HEK293T (cell line): ENCODE measurements at regions not wholly inside any gene's neighbourhood (a gene's known extent, or its start where the extent isn't known, plus 50 kb on each side); places are given as distances from the start of the nearest gene placed in this dataset.

Source experiments
- BHLHE40 ChIP-seq: fragments of 450-650 bp; IDR thresholded peaks from 2 replicates; pipeline ENCODE4 v1.6.1; 2016; ENCODE audit warnings: mild to moderate bottlenecking, moderate library complexity, borderline replicate concordance
- ELF4 ChIP-seq: fragments of 450-650 bp; IDR thresholded peaks from 2 replicates; pipeline ENCODE4 v1.6.1; 2017; ENCODE audit warnings: antibody characterized with exemption
- FOXA1 ChIP-seq: fragments of 450-650 bp; IDR thresholded peaks from 2 replicates; pipeline ENCODE4 v1.6.1; 2016; ENCODE audit warnings: mild to moderate bottlenecking
- HDGF ChIP-seq: fragments of 450-650 bp; IDR thresholded peaks from 2 replicates; pipeline ENCODE4 v1.6.1; 2017; ENCODE audit warnings: antibody characterized with exemption, borderline replicate concordance
- PKNOX1 ChIP-seq: fragments of 450-650 bp; IDR thresholded peaks from 2 replicates; pipeline ENCODE4 v1.6.1; 2016
- SP1 ChIP-seq: fragments of 450-650 bp; IDR thresholded peaks from 2 replicates; pipeline ENCODE4 v1.6.1; 2017
- TARDBP ChIP-seq: fragments of 450-650 bp; IDR thresholded peaks from 2 replicates; pipeline ENCODE4 v1.6.1; 2016

DNA sequence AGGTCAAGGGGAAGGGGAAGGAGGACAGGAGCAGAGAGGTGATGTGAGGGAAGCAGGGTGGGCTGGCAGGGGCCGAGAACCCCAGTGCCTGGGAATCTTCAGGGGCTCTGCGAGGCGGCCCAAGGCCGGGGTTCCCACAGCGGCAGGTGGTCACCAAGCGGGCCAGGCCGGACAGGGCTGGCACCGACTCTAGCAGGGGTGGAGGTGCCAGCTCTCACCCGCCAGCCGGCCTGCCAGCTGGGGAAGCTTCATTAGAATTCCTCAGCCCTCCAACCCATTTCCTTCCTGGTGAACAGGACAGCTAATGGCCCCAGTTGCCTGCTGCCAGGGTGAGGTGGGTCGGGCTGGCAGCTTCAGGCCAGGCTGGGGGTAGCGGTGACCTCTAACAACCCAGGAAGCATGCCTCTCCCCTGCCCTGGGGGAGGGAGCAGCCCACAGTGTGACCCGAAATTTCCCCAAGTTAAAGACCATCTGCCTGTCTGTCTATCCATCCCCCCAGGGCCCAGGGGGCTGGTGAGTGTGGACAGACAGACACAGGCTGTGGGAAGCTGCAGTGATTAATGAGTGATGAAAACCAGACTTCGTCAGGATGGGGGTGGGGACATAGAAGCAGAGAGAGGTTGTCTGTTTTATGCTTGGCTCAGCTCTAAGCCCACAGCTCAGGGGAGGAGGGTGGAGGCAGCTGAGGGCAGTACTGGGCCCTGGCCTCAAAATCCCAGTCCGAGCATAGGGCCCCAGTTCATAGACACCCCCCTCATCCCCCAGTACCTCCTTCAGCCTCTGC, 144.1 kb downstream of the ZFP36L2 start:
- TF ChIP-seq TARDBP (no peak), SP1 (no peak), HDGF (no peak), ELF4 (no peak), PKNOX1 (no peak), FOXA1 (no peak), BHLHE40 (no peak)
